GM18867 (cell line): ENCODE measurements at regions not wholly inside any gene's neighbourhood (a gene's known extent, or its start where the extent isn't known, plus 50 kb on each side); places are given as distances from the start of the nearest gene placed in this dataset.
"Not testable (repeated sequence)": the region's sequence is repeated elsewhere in the genome, so short reads cannot be mapped to it uniquely, and the experiment has no call there.

Source experiments
- ATAC-seq: cut with Tn5 transposase; IDR thresholded peaks from one replicate; pipeline ENCODE4 v1.9.1; 2021; ENCODE audit warnings: mild to moderate bottlenecking, moderate library complexity; ENCODE audit not compliant: unreplicated experiment

DNA sequence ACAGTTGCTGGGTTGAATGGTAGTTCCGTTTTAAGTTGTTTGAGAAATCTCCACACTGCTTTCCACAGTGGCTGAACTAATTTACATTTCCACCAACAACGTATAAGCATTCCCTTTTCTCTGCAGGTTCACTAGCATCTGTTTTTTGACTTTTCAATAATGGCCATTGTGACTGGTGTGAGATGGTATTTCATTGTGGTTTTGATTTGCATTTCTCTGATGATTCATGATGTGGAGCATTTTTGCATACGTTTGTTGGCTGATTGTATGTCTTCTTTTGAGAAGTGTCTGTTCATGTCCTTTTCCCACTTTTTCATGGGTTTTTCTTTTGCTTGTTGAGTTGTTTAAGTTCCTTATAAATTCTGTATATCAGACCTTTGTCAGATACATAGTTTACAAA lies 150.2 kb upstream of the MAP3K1 start:
- not testable (repeated sequence) for ATAC-seq

DNA sequence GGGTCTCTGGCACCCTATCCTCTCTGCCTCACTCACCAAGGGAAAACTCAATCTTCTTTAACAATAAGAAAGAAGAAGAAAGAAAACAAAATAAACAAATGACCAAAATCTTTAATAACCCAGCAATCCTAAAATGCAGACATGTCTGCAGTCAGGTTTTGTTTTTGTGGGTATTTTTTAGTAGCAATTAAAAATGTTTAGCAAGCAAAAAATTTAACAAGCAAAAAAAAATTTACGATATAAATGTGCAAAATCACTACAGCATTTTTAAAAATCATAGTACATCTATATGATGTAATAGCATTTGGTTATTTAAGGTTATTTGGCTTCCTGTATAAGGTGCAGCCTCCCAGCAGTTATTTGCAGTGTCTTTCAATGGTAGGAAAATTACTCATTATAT lies 151.3 kb upstream of the MAP3K1 start:
- ATAC-seq, result no peak

DNA sequence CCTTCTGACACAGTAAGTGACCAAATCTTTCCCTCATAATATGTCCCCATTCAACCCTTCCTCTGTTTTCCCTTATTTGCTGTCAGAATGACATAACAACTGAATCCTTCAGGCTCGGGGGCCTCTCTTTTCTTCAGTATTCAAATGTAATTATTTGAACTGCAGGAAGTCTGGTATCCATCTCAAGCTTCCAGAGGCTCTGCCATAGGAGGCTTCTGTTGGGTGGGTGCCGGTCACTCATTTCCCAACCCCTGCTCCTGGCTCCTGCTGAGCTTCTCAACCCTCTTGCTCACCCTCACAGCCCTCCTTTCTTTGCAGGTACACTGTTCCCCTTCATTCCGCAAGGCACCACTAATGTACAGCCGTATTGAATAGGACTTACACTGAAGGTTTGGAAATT lies 151.8 kb upstream of the MAP3K1 start:
- ATAC-seq, result no peak

DNA sequence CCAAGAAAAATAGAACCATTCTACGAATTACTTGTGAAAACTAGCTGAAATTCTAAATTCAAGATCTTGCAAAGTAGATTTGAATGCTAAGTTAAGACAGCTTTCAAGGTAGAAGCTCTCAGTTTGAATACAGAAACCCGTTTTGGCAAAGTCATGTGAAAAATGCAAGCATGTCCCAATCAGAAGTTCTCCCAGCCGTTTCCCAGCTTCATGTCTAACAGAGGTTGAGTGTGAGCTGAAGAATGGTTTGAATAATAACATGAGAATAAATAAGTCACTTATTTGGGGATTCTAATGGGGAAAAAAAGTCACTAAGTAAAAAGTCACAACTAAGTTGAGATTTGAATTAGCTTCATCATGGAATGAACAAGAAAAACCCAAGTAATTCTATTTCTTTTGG lies 152.5 kb upstream of the MAP3K1 start:
- no peak for ATAC-seq

DNA sequence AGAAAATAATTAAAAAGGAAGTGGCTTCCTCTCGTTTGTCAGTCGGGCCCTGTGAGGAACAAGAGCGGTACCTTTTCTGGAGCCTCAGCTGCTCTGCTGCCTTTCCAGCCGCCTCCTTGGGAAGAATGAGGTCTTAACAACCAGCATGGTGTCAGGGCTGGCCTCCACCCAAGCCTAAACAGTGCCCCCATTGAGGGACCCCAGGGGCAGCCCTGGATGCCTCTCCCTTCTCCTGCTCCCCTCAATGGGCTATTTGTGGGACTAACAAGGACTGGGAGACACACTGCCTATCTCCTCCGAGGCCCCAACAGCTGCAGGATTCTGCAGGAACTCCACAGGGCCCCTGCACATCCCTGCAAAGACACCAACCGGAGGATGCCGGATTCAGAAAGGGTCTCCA lies 155.4 kb upstream of the MAP3K1 start:
- ATAC-seq, result no peak

DNA sequence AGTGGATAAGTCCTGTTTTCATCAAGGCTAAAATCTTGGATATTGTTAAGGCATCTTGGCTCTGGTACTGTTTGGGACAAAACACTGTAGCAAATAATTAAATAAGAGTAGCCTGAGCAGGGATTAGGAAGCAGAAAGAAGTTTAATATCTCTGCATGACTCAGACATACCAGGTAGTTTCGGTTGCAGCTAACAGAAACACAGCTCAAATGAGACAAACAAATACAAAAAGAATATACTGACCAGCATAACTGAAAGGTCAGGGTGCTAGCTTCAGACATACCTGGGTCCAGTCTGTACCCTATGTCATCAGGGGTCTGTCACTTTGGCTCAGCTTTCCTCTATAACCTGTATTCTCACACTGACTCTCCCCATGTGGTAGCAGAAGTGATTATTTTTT lies 156.4 kb upstream of the MAP3K1 start:
- ATAC-seq, result peak; percentile 70

DNA sequence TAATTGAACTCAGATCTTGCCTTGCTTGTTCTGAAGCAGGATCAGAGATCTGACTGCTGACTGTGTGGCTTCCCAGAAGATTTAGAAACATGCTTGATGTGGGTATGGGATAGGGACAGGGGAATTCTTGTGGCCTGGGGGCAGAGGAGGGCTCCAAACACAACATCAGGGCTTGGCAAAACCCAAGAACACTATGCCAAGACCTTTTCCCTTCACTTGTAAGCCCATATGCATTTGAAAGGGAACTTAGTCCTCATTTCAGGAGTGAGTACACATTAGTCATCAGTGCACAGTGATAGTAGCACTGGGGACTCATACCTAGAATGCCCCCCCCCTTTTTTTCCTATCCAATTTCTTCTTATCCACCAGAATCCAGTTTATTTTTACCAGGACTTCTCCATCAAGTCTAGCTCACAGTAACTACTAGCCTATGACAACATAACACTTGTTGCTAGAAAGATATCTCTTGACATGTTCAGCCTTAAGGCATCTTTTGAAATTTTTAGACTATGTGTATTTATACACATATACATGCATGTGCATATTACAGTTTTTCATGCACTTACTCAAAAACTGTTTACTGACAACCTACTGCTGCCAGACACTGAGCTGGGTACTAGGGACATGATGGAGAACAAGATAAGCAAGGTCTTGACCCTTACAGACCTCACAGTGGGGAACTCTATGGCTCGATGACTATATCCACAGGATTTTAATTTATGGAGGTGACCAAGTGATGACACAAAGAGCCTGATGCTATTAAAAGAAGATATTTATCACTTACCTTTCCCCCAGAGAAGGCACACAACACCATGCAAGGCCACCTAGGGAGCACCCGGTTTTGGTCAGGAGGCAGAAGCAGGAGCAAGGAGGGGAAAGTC lies 158.3 kb upstream of the MAP3K1 start:
- no peak for ATAC-seq

DNA sequence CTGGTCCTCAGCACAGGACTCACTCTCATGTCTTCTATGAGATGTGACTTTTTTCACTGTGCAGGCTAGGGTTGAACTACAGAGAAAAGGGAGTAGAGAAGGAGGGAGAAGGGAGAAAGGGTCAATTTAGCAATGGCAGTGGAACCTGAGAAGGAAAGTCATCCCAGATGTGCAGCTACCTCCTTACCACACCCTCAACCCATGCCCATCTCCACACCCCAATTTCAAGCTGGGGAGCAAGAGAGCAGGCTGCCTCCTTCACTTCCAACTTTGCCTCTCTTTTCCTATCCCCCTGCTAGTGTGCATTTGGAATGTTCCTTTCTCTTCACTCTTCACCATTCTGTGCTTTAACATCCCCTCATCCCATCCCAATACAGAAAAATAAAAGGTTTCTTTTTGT lies 163.5 kb upstream of the MAP3K1 start:
- no peak for ATAC-seq

DNA sequence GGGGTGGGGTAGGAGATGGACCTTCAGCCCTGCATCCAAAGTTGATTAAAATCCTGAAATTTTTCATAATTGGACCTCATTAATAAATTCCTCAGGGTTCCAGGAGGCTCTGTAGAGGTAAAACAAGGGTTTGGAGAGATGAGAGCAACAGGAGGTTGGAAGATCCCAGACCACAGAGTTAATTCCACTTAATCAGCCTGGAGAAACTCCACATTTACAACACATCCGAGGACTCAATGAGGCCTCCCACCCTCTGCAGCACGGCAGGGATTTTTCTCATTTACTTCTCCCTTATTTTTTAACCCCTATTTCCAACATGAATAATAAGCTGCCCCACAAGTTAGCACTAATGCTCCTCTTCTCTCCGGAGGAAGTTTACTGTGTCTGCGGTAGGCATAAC lies 165.0 kb upstream of the MAP3K1 start:
- no peak for ATAC-seq

DNA sequence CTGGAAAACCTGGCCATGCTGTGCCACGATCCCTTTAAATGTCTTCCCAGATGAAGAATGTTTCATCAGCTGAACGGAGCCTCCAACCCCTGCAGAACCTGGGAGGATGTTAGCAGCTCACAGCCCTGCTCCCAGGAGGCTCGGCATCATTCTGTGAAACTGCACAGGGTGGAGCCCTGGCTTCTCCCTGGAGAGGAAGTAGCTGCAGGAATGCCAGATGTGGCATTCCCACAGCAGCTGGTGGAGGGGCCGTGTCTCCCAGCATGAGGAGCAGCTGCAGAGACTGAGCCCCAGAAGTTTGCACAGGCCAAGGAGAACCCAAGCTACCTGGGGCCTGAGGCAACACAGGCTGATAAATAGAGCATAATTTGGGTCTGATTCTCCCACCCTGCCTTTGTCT lies 165.8 kb upstream of the MAP3K1 start:
- no peak for ATAC-seq

DNA sequence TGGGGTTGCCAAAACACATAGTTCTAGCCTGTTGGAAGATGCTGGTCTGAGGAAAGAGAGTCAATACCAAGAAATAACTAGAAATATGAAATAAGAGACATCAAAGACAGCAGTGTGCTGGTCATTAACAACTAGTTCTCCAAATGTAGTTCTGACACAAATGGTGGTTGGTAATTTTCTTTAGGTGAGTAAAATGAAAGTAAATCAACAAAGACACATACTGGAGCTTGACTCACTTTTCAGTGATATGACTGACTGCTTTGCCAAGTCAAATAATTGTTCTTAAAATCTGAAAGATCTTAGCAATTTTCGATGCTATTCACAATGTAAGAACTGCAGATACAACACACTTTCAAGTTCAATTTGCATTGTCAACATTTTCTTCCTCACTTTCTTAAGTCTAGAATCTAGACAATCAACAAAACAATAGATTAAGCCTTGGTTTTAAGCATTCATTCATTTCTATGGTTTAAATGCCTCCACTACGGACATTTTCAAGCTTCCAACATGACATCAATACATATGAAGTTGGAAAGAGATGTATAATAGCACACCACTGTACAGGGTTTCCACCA lies 166.8 kb upstream of the MAP3K1 start:
- ATAC-seq, result no peak

DNA sequence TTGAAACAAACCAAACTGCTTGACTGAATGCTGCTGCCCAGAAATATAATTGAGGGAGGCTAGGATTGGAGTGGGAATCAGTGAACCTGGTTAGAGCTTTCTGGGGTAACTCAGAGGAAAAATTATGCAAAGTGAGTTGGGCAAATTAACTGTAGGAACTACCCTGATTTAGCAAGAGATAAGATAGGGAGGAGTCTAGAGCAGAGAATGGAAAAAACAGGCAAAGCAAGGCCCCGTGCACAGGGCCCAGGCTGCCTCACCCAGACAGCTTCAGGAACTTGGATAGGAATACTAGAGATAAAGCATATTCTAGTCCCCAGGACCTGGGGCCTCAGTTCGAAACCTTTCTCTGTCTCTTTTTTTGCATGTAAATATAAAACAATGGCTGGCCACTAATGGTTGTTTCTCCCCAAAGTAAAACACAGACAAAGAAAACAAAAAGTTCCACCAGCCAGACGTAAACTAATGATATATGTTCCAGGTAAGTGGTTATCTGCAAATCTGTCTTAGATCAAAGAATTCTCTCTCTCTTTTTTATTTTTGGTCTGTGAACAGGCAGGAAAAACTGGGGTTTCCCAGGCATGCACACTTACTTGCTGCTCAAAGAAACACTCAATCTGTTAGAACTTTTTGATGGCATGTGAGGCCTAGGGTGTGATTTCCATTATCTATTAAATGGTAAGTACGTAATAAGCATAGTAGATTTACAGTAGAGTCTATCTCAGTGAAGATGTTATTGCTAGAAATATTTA lies 168.1 kb upstream of the MAP3K1 start:
- no peak for ATAC-seq

DNA sequence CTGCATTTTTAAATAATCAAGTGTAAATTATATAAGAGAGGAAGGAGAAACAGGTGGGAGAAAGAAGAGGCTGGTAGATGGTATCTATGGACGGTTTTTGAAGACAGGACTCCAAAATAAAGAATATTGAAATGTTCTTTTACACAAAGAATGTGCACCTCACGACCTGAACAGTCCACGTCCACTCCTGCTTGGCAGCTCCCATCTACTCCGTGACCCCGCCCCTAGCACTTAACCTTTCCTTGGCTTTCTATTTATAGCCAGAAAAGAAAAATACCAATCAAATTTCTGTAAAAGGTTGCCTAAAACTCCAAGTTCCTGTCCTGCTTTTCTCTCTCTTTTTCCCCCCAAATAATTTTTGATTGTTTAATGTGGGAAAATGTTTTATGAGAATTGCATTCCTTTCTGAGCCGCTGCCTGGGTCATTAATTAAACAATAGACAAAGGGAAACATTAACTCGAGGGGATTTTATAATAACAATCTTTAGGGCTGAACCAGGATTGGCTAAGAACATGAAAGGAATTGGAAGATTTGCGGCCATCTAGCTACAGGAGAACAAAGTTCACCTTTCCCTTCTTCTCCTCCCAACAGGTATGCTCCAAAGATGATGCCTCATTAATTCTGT lies 173.6 kb upstream of the MAP3K1 start:
- no peak for ATAC-seq

DNA sequence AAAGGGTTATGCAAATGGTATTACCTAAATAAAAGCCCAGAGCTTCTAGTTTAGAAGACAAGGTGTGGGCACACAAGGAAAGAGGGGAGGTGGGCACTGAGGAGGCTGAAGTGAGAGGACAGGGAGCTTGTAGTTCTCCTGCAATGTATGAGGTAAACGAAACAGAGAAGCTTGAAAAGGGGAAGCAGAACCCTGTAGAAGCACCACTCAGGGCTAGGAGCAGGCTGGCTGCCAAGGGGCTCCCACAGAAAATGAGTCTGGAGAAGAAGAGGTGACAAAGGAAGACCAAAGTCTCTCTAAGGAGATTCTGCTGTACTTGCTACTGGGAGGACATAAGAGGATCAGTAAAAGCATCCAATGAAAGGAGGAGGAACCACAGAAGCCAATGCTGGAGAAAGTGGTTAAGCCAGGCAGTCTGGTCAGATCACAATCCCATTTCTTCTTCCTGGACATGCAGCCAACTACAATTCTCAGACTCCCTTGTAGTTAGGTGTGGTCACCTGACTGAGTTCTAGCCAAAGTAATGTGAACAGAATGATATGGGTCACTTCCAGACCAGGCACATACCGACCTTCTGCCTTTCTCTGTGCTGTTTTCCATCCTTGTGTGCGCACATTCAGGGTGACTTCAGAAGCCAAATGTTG lies 174.5 kb upstream of the MAP3K1 start:
- ATAC-seq, result no peak

DNA sequence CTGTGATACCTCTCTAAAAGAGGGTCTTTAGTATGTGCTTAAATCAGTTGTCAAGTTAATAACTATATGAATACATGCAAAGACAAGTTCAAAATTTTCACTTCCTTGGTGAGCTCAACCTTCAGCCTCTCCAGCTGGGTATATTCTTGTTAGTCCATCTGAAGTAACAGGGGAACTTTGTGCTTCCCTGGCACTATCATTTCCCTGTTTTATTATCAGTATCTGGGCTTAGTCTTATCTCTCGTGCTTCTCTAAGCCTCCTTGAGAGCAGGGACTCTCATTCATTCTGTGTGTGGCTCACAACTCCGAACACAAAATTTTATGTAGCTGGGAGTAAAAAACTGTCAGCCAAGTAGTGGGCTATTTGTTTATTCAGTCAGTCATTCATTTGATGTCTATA lies 175.9 kb upstream of the MAP3K1 start:
- ATAC-seq, result no peak

DNA sequence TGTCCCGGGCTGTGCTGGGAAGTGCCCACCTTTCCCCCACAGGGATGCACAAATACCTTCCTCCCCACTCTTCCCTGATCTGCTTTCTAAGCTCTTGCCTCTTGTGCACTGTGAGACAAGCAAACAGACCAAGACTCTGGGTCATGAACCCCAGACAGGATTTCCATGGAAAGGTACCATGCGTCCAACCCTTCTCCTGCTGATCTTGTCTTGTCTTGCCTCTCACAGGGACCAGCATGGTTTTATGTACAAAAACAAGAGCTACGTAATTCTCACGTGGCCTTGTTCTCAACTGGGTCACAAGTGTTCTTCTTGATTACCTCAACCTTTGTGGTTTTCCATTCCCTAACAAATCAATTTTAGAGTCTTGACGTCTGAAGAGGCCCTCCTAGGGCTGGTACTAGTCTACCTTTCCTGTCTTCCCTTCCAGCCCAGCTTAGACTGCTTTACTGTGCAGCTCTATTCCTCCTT lies 176.5 kb upstream of the MAP3K1 start:
- ATAC-seq, result no peak

DNA sequence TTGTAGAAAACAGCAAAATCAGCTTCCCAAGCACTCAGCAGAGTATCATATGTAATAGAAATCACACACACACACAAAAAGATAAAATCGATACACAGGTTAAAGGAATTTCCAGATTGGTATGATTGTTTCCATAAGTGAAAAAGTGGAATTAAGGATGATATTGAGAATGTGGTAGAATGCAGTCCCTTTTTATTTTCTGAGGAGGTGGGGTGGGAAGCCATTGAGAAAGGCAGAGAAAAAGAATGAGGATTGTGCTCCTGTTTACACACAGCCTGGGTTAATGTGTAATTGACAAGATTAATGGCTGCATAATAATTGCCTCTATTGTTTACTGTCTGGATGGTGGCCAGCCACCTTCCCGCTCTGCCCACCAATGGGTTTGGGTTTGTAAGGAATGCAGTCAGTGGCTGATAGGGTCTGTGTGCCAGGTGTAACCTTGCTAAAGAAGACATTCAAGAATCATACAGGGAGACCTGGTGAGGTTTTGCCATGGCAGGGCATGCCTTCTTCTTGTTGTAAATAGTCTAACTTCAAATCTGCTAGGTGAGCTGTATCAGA lies 177.2 kb upstream of the MAP3K1 start:
- no peak for ATAC-seq

DNA sequence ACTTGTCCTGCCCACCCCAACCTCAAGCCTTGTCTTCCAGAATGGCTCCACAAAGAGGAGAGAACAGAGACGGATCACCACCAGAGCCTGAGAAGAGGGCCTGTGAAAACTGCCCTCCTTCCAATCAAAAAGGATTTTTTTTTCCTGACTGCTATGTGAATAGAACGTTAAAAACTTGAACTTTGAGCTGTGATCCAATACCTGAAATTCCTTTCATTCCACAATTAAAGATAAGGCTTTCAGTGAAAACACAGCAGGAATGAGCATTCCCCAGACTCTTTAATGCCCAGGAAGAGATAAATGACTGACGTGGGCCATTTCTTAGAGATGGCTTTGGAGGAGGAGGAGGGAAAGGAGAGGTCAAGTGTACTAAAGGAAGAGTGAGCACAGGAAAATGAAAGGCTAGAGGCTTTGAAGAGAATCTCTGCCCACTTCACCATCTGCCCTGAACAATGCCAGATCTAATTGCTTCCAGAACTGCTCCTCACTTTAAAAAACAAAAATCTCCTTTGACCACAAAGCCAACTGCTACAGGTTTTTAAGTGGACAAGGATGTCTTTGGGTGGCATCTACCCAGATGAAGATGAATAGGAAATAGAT lies 177.9 kb upstream of the MAP3K1 start:
- ATAC-seq, result no peak

DNA sequence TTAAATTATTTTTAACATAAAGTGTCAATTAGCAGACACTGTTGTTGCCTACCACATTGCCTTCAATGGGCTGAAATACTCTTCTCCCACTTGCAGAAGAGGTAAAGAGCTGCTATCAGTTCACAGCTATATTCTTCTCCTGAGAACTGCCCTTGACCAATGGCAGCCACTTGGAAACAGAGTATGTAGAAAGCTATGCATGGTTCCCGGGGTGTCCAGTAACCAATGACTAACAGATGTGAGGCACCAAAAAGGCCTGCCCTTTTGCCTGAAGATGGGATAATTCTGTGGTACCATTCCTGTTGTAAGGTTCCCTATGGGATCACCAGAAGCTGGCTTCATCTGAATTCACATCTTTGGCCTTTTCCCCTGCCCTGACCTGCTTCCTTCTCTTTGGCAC lies 181.4 kb upstream of the MAP3K1 start:
- no peak for ATAC-seq

DNA sequence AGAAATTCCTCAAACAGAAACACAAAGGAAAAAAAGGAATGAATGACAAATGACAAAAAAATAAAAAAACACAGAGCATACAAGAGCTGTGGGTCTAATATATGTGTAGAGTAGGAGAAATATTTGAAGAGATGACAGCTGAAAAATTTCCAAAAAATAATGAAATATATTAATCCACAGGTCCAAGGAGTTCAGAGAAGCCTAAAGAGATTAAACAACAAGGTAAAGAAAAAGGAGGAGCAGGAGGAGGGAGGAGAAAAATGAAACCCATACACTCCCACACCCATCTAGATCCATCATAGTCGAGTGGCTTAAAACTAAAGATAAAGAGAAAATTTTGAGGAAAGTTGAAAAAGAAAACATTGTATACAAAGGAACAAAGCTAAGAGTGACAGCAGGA lies 182.4 kb upstream of the MAP3K1 start:
- no peak for ATAC-seq
